ENCODE measurements at regions not wholly inside any gene's neighbourhood (a gene's known extent, or its start where the extent isn't known, plus 50 kb on each side); places are given as distances from the start of the nearest gene placed in this dataset.
A peak's percentile ranks its signal among the peaks of the same experiment; 100 is the strongest.

- Histone ChIP-seq H3K27ac (no peak overlapping the region), H3K4me3 (no peak overlapping the region)
These were observed 253.8 kb upstream of the DMD start for GRCh38 chrX:33465137-33465536.

GRCh38 chrX:33457102-33457501, 245.8 kb upstream of the DMD start:
- Histone ChIP-seq H3K27ac (no peak overlapping the region), H3K4me3 (no peak overlapping the region)

- H3K4me3 ChIP-seq = no peak overlapping the region
These were observed 235.9 kb upstream of the DMD start for GRCh38 chrX:33447285-33447684.

GRCh38 chrX:33434256-33435092, 223.1 kb upstream of the DMD start:
- Histone ChIP-seq H3K27ac (no peak overlapping the region), H3K4me3 (no peak overlapping the region)

More at GRCh38 chrX:33447285-33447684, 235.9 kb upstream of the DMD start:
- no peak overlapping the region for H3K27ac ChIP-seq

- no peak overlapping the region for H3K27ac ChIP-seq
- H3K4me3 ChIP-seq = no peak overlapping the region
These were observed 205.0 kb upstream of the DMD start for GRCh38 chrX:33416273-33416805.

GRCh38 chrX:33415459-33415858, 204.1 kb upstream of the DMD start:
- Histone ChIP-seq H3K4me3 (no peak overlapping the region), H3K27ac (no peak overlapping the region)

- Histone ChIP-seq H3K27ac (no peak overlapping the region), H3K4me3 (no peak overlapping the region)
These were observed 174.2 kb upstream of the DMD start for GRCh38 chrX:33385546-33385945.

- Histone ChIP-seq H3K4me3 (no peak overlapping the region), H3K27ac (no peak overlapping the region)
These were observed 168.5 kb upstream of the DMD start for GRCh38 chrX:33379839-33380238.

- no peak overlapping the region for H3K27ac ChIP-seq
- no peak overlapping the region for H3K4me3 ChIP-seq
These were observed 146.3 kb upstream of the DMD start for GRCh38 chrX:33357606-33358005.

- no peak overlapping the region for H3K27ac ChIP-seq
- H3K4me3 ChIP-seq = no peak overlapping the region
These were observed 127.9 kb upstream of the DMD start for GRCh38 chrX:33339219-33339618.

GRCh38 chrX:33336783-33337182, 125.4 kb upstream of the DMD start:
- H3K4me3 ChIP-seq = no peak overlapping the region
- no peak overlapping the region for H3K27ac ChIP-seq

- no peak overlapping the region for H3K4me3 ChIP-seq
These were observed 121.9 kb upstream of the DMD start for GRCh38 chrX:33333271-33333670.

GRCh38 chrX:33330798-33331197, 119.4 kb upstream of the DMD start:
- H3K4me3 ChIP-seq = no peak overlapping the region
- no peak overlapping the region for H3K27ac ChIP-seq

More at GRCh38 chrX:33333271-33333670, 121.9 kb upstream of the DMD start:
- no peak overlapping the region for H3K27ac ChIP-seq

GRCh38 chrX:33324099-33324498, 112.8 kb upstream of the DMD start:
- no peak overlapping the region for H3K27ac ChIP-seq
- H3K4me3 ChIP-seq = no peak overlapping the region

GRCh38 chrX:33307911-33308354, 96.6 kb upstream of the DMD start:
- Histone ChIP-seq H3K4me3 (no peak overlapping the region), H3K27ac (peak overlapping the region in 1 of 21 experiments; percentile 14)

- no peak overlapping the region for H3K4me3 ChIP-seq
These were observed 87.3 kb upstream of the DMD start for GRCh38 chrX:33298622-33299021.

GRCh38 chrX:33285550-33285949, 74.2 kb upstream of the DMD start:
- H3K4me3 ChIP-seq = no peak overlapping the region

More at GRCh38 chrX:33298622-33299021, 87.3 kb upstream of the DMD start:
- H3K27ac ChIP-seq = no peak overlapping the region

GRCh38 chrX:33277046-33277445, 65.7 kb upstream of the DMD start:
- Histone ChIP-seq H3K27ac (no peak overlapping the region), H3K4me3 (no peak overlapping the region)

More at GRCh38 chrX:33285550-33285949, 74.2 kb upstream of the DMD start:
- H3K27ac ChIP-seq = no peak overlapping the region

GRCh38 chrX:33273535-33273934, 62.2 kb upstream of the DMD start:
- Histone ChIP-seq H3K27ac (no peak overlapping the region), H3K4me3 (no peak overlapping the region)

GRCh38 chrX:33272986-33273385, 61.6 kb upstream of the DMD start:
- Histone ChIP-seq H3K4me3 (no peak overlapping the region), H3K27ac (no peak overlapping the region)

All from skin epidermis (tissue), 12 donors.